Cardiac fibroblast (primary cell): ENCODE measurements at regions not wholly inside any gene's neighbourhood (a gene's known extent, or its start where the extent isn't known, plus 50 kb on each side); places are given as distances from the start of the nearest gene placed in this dataset.

Experiments
- DNase-seq, 2 donors: peaks; one replicate each; pipeline versions ENCODE4 v3.0.0 to v3.0.0-alpha.2; 2010; ENCODE audit warnings: low read depth in 2 of 2
- H3K4me3 ChIP-seq, 2 donors: replicated peaks in 1 of 2; 1 replicate in 1 of 2; 2 replicates in 1 of 2; pipeline ENCODE4 v1.5.1; 2011; ENCODE audit warnings: low read depth in 2 of 2, low read length in 2 of 2, mild to moderate bottlenecking in 2 of 2, moderate library complexity in 1 of 2
- CTCF ChIP-seq: IDR thresholded peaks from one replicate; pipeline ENCODE4 v1.5.1; 2011; ENCODE audit warnings: low read depth, mild to moderate bottlenecking, low read length, inconsistent platforms

- no peak overlapping the region for H3K4me3 ChIP-seq
- no peak for DNase-seq
- no peak for TF ChIP-seq CTCF
Measured at GRCh38 chr12:43011383-43011926, 421.9 kb upstream of the PRICKLE1 start.

GRCh38 chr12:43009846-43010240 lies 420.3 kb upstream of the PRICKLE1 start:
- no peak for TF ChIP-seq CTCF
- no peak for DNase-seq
- H3K4me3 ChIP-seq: no peak overlapping the region

GRCh38 chr12:43008953-43009845 lies 419.7 kb upstream of the PRICKLE1 start:
- peak in 1 of 2 donors; percentile 32 for DNase-seq
- TF ChIP-seq CTCF: no peak
- H3K4me3 ChIP-seq: no peak overlapping the region

- DNase-seq: no peak
- TF ChIP-seq CTCF: no peak
- H3K4me3 ChIP-seq: no peak overlapping the region
Measured at GRCh38 chr12:43004908-43005307, 415.4 kb upstream of the PRICKLE1 start.

- no peak for DNase-seq
- no peak overlapping the region for H3K4me3 ChIP-seq
- no peak for TF ChIP-seq CTCF
Measured at GRCh38 chr12:43004141-43004540, 414.6 kb upstream of the PRICKLE1 start.

GRCh38 chr12:42996869-42997431 lies 407.4 kb upstream of the PRICKLE1 start:
- TF ChIP-seq CTCF: no peak

More at GRCh38 chr12:42996869-42997431, 407.4 kb upstream of the PRICKLE1 start:
- DNase-seq: no peak
- H3K4me3 ChIP-seq: no peak overlapping the region
